ENCODE measurements at regions not wholly inside any gene's neighbourhood (a gene's known extent, or its start where the extent isn't known, plus 50 kb on each side); places are given as distances from the start of the nearest gene placed in this dataset.

DNA sequence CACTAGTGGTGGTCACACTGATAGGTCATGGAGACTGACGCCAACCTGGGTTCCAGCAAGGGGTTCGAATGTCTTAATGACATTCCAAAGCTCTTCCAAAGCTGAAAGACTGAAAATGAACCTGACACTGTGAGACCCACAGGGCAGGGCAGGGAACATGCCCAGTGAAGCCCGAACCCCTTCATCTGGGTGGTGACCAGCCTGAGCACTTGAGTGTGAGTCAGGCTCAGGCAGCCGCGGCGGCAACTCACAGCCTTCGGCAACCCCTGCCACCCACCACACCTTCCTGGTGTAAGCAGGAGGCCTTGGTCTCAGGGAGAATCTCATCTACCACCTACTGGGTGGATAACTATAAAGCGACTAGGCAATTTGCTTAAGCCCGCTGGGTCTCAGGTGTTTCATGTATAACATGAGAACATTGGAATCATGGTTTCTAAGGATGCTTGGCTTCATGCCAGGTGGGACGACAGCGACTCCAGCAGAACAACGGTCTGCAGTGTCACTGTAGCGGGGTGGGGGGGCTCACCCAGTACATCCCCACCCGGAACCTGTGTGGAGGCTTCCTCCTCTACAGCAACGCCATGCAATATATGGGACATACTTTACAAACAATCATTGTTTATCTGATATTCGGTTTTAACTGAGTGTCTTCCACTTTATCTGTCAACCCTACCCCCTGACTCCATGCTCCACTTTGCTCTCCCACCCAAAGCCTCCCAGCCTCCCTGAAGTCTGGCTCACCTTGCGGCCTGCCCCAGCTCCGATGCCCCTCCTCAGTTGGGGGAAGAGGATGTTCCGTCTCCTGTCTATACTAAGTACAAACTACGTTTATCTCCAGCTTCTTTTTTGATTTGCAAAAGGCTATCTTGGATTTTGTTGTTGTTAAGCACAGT, 125.0 kb upstream of the MEF2A start:
- H3K4me1 Mint-ChIP-seq: peaks cover 74% of the 10 kb centered on the region
- no peak overlapping the region for H3K4me3 Mint-ChIP-seq
- no peaks in the 10 kb centered on the region for H3K27me3 Mint-ChIP-seq
- H3K27ac Mint-ChIP-seq: no peak overlapping the region
- no peaks in the 10 kb centered on the region for H3K36me3 Mint-ChIP-seq
- H3K9me3 Mint-ChIP-seq: no peaks in the 10 kb centered on the region
- DNase-seq: no peak

DNA sequence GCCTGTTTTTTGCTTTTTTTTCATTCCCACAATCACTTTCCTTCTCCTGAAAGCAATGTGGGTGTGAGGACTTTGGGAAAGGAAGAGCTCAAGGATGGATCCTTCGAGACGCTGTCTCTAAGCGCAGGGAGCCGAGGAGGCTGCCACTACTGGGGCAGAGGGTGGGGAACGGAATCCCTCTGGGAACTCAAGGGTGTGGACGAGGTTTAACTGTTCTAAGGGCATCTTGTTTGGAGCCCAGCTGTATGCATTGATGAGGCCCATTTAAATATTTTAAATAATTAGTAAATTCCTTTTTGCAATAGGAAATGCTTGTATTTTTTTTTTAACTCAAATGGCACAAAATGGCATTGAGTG, 124.4 kb upstream of the MEF2A start:
- H3K4me1 Mint-ChIP-seq: peaks cover 68% of the 10 kb centered on the region
- no peaks in the 10 kb centered on the region for H3K36me3 Mint-ChIP-seq
- no peak overlapping the region for H3K27ac Mint-ChIP-seq
- no peak overlapping the region for H3K4me3 Mint-ChIP-seq
- H3K27me3 Mint-ChIP-seq: no peaks in the 10 kb centered on the region
- no peak for DNase-seq
- no peaks in the 10 kb centered on the region for H3K9me3 Mint-ChIP-seq

DNA sequence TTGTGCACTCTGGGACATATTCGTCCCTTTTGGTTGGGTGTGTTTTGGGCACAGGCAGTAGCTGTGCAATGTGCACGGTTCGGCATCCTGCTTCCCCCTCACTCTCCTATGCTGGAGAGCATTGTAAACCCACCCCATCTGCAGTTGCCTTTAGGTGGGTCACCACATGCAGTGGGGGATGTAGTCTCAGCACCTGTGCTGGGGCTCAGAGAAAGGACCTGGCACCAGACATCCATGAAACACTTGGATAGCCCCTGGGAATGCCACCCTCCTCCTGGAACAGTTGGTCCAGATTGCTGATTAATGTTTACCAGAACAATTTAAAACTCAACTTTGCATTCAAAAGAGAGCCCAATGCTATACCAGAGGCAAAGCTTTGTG, 123.9 kb upstream of the MEF2A start:
- H3K36me3 Mint-ChIP-seq: no peaks in the 10 kb centered on the region
- no peaks in the 10 kb centered on the region for H3K9me3 Mint-ChIP-seq
- DNase-seq: no peak
- H3K4me3 Mint-ChIP-seq: no peak overlapping the region
- no peaks in the 10 kb centered on the region for H3K27me3 Mint-ChIP-seq
- peak overlapping the region; percentile 71 for H3K27ac Mint-ChIP-seq
- peaks cover 65% of the 10 kb centered on the region for H3K4me1 Mint-ChIP-seq

DNA sequence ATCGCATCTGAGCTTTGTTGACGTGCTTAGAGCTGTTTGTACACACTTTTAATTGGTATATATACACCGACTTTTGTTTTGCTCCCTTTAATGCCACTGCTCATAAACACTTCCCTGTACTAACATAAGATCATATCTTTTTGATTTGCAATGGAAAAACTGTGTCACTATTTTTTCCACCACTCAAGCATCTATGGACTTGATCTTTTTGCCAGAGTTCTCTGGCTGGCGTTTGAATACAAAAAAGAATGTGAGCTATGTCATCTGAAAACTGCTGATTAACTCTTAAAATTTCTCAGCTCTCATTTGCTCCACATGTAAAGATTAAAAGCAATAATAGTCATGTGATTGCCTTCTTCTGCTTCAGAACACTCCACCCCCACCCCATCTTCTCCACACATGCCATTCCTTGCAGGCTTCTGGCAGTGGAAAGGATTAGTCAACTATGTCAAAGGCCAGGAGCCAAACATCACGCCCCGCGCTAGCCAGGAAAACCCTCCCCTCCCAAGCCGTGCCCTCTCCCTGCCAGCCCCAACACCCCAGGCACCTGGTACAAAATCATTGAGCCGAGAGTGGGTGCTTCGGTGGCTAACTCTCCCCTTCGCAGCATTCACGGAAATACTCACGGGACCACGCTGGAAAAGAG, 123.4 kb upstream of the MEF2A start:
- H3K27ac Mint-ChIP-seq: peak overlapping the region; percentile 71
- no peaks in the 10 kb centered on the region for H3K36me3 Mint-ChIP-seq
- H3K27me3 Mint-ChIP-seq: no peaks in the 10 kb centered on the region
- peak overlapping the region; percentile 12 for H3K4me3 Mint-ChIP-seq
- no peak for DNase-seq
- H3K4me1 Mint-ChIP-seq: peaks cover 61% of the 10 kb centered on the region
- H3K9me3 Mint-ChIP-seq: no peaks in the 10 kb centered on the region

DNA sequence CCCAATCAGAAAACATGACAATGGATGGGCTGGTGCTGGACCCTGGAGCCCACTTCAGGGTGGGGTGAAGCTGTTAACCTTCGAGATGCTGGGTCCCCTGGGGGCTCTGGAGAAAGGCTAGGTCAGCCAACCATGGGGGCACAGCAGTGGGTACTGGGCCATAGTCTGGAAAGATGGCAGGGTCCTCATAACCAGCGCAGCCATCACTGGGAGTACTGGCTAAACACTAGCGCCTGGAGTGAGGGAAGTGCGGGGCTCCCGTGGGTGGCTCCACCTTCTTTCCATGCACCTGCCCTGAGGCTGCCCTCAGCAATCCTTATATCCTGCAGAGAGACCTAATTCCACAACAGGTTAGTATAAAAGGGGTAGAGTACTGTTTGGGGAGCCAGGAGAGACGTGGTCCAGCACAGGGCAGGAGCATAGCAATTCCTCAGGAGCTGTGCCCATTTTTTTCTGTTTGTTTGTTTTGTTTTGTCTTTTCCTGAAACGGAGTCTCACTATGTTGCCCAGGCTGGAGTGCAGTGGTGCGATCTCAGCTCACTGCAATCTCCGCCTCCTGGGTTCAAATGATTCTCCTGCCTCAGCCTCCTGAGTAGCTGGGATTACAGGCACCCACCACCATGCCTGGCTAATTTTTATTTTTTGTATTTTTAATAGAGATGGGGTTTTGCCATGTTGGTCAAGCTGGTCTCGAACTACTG, 122.6 kb upstream of the MEF2A start:
- Mint-ChIP-seq H3K27me3 (no peaks in the 10 kb centered on the region), H3K27ac (no peak overlapping the region)

DNA sequence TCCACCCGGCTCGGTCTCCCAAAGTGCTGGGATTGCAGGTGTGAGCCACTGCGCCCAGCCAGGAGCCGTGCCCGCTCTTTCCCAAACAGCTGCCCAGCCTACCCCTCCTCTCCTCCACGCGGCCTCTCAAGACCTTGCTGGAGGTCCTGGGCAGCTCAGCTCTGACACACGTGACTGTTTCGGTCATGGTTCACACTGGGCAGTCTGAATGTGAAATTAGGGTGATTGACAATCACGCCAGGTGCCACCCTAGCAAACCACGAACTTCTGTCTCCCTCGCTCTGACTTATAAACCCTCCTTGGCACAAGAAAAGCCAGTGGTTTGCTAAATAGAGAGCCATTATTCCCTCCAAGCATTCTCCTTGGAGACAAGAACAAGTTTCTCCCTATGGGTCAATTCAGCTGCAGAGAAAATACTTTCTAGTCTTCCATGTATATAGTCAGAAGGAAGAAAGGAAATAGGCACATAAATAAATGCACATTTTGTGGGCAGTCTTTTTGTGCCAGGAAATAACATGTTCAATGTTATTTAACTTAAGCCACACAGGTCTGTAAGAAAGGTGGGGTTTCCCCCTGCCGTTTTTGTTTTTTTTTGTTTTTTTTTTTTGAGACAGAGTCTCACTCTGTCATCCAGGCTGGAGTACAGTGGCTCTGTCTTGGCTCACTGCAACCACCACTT, 121.9 kb upstream of the MEF2A start:
- Mint-ChIP-seq H3K4me1 (peaks cover 58% of the 10 kb centered on the region), H3K4me3 (no peak overlapping the region), H3K27me3 (no peaks in the 10 kb centered on the region), H3K27ac (peak overlapping the region; percentile 66), H3K36me3 (no peaks in the 10 kb centered on the region), H3K9me3 (no peaks in the 10 kb centered on the region)
- DNase-seq: no peak

More for the DNA sequence above, 122.6 kb upstream of the MEF2A start:
- DNase-seq: no peak
- Mint-ChIP-seq H3K4me1 (peaks cover 60% of the 10 kb centered on the region), H3K4me3 (no peak overlapping the region), H3K9me3 (no peaks in the 10 kb centered on the region), H3K36me3 (no peaks in the 10 kb centered on the region)

DNA sequence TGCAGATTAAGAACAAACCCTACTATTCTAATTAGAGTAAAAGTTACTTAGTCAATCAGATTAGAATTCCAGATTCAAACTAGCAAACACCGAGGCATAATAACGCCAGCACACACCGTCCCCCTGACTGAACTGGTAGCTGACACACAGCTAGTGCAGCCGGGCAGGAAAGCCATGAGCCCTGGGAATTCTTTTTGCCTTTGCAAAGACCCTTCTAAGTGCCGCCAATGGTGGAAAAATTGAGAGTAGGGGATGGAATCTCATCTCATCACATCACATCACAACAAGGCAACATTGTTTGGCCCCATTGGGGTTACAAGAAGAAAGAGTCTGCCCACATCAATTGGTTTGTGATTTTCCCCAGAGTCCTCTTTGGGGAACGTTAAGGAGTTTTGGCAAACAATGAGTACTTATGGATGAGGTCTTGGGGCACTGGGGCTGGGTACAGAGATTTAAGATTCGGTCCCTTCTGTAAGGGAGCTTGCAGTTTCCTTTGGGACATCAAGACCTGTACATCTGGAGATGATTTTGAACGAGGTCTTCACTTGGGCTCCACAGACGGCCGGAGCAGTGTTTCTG, 120.4 kb upstream of the MEF2A start:
- no peak for DNase-seq
- H3K36me3 Mint-ChIP-seq: no peaks in the 10 kb centered on the region
- no peaks in the 10 kb centered on the region for H3K9me3 Mint-ChIP-seq
- no peak overlapping the region for H3K4me3 Mint-ChIP-seq
- H3K27me3 Mint-ChIP-seq: no peaks in the 10 kb centered on the region
- H3K4me1 Mint-ChIP-seq: peaks cover 58% of the 10 kb centered on the region
- no peak overlapping the region for H3K27ac Mint-ChIP-seq

DNA sequence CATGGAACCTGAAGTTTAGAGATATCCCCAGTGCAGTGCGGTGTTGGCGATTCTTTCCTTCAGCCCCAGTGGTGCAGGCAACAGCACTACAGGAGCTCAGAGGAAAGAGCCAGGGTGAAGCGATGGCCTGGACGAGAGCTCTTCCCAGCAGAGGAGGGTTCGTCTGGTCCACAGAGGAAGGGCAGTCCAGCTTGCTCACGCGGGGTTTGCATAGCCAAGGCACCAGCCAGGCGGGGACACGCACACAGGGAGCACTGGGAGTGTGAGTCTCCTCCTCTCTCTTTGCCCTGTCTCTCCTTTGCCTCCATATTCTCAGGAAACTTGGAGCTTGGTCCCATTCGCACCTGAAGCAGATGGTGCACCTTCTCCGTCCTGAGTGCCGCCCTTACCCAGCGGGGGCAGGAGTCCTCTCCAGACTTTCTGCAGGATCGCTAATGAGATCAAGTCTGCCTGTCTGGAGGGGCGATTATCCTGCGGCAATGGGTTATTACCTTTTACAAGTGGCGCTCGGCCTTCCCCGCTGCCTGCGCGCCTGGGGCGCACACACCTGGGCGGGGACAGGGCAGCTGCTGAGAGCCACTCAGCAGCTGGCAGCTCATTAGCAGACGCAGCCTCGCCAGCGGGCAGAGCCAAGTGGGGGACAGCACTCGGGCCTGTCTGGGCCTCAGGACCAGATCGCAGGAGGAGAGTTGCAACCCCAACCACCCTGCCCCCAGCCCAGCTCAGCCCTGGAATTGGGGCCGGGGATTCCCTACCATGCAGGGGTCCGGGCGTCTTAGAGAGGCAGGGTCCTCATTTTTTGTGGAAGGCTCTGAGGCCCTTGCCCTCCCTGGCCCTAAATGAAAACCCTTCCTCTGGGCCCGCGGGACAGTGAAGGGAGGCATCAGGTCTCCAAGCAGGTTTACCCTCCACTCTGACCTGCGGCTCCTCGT, 119.0 kb upstream of the MEF2A start:
- H3K36me3 Mint-ChIP-seq: no peaks in the 10 kb centered on the region
- H3K27me3 Mint-ChIP-seq: no peaks in the 10 kb centered on the region
- DNase-seq: no peak
- H3K9me3 Mint-ChIP-seq: no peaks in the 10 kb centered on the region
- peaks cover 63% of the 10 kb centered on the region for H3K4me1 Mint-ChIP-seq
- no peak overlapping the region for H3K27ac Mint-ChIP-seq
- no peak overlapping the region for H3K4me3 Mint-ChIP-seq

DNA sequence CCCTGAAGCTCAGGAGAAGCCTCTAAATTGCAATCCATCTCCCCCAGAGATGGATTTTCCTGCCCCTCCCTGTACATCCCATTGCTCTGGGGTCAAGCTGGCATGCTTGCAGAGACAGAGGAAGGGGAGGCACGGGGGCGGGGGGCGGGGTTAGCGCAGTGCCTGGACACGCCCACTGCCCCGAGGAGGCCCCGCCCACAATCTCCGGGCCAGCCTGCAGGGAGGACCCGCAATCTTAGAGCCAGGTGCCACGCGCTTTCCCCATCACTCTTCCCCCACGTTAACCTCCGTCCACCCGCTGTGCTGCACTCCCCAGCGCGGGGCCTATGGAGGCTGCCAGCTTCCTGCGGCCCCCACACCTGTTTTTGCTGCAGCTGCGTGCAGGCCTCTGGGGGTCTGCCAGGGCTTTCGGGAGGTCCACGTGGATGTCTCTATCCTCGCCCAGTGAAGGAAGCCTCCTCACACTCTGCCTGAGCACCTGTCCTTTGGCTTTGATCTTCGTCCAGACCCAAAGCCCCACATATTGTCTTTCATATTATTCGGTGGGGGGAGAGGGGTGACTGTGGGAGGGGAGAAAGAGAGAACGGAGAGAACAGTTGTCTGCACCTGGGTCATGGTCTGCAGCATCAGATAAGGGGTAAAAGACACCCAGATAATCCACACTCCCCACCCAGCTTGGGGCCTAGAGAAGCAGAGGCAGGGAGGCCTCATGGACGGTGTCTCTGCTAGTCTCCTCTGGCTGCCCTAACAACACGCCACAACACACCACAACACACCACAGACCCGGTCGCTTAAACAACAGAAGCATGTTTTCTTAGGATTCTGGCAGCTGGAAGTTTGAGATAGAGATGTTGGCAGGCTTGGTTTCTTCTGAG, 118.0 kb upstream of the MEF2A start:
- Mint-ChIP-seq H3K4me1 (peaks cover 58% of the 10 kb centered on the region), H3K36me3 (no peaks in the 10 kb centered on the region), H3K27ac (no peak overlapping the region), H3K4me3 (no peak overlapping the region), H3K9me3 (no peaks in the 10 kb centered on the region), H3K27me3 (no peaks in the 10 kb centered on the region)
- DNase-seq: no peak

DNA sequence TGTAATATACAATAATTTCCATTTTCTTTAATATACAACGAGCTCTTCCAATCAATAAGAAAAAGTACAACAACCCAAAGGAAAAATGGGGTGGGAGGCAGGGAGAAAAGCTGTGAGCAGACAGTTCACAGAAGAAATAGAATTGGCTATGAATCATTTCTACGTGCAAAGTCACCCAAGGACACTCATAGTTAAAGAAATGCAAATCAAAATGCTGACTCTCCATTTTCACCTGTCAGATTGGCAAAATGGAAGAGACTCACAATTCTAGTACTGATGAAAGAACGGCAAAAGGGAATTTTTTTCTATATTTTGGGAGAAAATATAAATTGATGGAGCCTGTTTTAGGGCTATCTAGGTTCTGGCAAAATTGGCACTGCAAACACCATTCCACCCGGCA, 116.3 kb upstream of the MEF2A start:
- no peaks in the 10 kb centered on the region for H3K9me3 Mint-ChIP-seq
- DNase-seq: no peak
- H3K36me3 Mint-ChIP-seq: no peaks in the 10 kb centered on the region
- peaks cover 50% of the 10 kb centered on the region for H3K4me1 Mint-ChIP-seq
- H3K4me3 Mint-ChIP-seq: no peak overlapping the region
- no peaks in the 10 kb centered on the region for H3K27me3 Mint-ChIP-seq
- no peak overlapping the region for H3K27ac Mint-ChIP-seq

DNA sequence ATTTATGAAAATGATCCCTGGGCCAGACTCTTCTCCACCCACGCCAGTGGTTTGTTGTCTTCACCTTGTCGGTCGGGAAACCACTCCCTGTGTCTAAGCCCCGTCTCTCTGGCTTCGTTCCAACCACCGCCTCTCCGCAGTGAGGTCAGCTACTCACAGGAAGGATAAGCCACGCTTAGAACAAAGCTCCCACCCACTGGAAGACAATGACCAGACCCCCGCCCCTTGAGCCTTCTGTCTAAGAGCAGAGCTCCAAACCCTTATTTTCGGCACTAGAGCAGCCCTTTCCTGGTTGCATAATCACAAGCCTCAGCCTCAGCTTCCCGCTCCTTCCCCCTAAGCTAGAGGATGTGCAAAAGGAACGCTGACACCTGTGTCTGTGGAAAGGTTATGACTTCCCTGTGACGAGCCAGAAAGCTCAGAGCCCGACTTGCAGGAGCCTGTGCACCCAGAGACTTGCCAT, 114.9 kb upstream of the MEF2A start:
- no peaks in the 10 kb centered on the region for H3K9me3 Mint-ChIP-seq
- no peak overlapping the region for H3K27ac Mint-ChIP-seq
- H3K36me3 Mint-ChIP-seq: no peaks in the 10 kb centered on the region
- no peaks in the 10 kb centered on the region for H3K27me3 Mint-ChIP-seq
- peaks cover 43% of the 10 kb centered on the region for H3K4me1 Mint-ChIP-seq
- peak overlapping the region; percentile 38 for H3K4me3 Mint-ChIP-seq
- peak; percentile 77 for DNase-seq

DNA sequence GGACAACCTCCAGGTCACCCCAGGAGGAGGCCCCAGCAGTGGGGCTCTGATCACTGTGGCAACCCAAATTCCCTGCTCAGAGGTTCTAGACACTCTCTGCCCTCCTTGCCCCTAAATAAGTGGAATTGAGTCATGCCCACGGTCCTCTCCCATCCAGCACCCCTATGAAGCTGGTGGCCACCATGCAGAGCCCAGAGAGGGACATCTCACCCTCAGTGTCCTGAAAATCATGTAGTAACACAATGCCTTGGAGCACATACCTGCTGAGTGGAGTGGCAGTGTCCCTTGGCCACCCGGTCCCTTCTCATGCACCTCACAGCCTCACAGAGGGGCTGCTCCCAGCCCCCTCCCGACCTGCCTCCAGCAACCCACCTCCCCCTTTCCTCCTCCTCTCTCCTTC, 114.3 kb upstream of the MEF2A start:
- H3K4me3 Mint-ChIP-seq: peak overlapping the region; percentile 38
- H3K27me3 Mint-ChIP-seq: no peaks in the 10 kb centered on the region
- DNase-seq: no peak
- peaks cover 43% of the 10 kb centered on the region for H3K4me1 Mint-ChIP-seq
- no peak overlapping the region for H3K27ac Mint-ChIP-seq
- H3K36me3 Mint-ChIP-seq: no peaks in the 10 kb centered on the region
- H3K9me3 Mint-ChIP-seq: no peaks in the 10 kb centered on the region

DNA sequence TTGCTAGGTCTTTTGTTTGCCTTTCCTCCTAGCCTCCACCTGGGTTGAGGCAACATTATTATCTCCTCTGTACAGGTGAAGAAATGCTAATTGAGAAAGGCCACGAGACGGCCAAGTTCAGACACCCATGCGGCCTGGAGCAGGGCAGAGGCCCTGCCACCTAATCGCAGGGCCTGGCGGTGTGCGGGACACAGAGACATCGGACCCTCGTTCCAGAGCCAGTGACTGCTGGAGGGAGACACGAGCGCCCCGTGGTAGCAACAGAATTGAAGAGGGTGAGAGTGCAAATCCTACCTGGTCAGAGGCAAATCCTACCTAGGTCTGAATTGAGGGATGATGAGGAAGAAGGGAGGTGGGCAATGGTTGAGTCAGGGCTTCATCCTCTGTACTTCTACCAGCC, 113.8 kb upstream of the MEF2A start:
- Mint-ChIP-seq H3K4me1 (peaks cover 43% of the 10 kb centered on the region), H3K27me3 (no peaks in the 10 kb centered on the region), H3K36me3 (no peaks in the 10 kb centered on the region), H3K4me3 (no peak overlapping the region), H3K9me3 (no peaks in the 10 kb centered on the region), H3K27ac (no peak overlapping the region)
- DNase-seq: no peak

Data from activated naive CD8-positive, alpha-beta T cell treated with anti-CD3 and anti-CD28 coated beads for 36 hours (primary cell).